ENCODE measurements at regions not wholly inside any gene's neighbourhood (a gene's known extent, or its start where the extent isn't known, plus 50 kb on each side); places are given as distances from the start of the nearest gene placed in this dataset.

DNA sequence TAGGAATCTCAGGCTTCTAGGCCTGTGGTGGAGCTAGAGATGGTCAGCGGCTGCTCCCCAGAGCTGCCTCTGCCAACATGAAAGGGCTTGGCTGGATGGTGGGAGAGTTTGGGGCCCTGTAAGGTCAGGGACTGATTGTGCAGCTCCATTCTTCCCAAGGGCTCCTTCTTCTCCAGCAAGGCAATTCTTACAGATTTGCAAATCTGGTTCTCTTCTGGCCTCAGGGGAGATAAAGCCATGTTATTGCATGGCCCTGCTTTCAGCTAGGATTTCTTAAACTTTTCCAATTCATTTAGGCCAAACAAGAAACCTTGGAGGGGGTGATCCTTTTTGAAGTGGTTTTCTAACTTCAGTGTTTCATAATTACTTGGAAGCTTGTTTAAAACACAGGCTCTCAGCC is 213.4 kb downstream of the PRDM2 start:
- Histone ChIP-seq H3K4me3 (replicated peaks; ENCODE audit: insufficient read depth, low read length) (no peak overlapping the region), H3K27ac (replicated peaks) (no peak overlapping the region), H3K27me3 (ENCODE audit: insufficient read depth, poor library complexity, severe bottlenecking) (no peaks in the 10 kb centered on the region)
- no peak for DNase-seq (ENCODE audit: low read depth in 1 of 2, low spot score in 1 of 2)
- TF ChIP-seq SPI1 (IDR thresholded peaks at IDR 0.05; ENCODE audit: borderline replicate concordance, low read depth) (no peak), POLR2AphosphoS5 (IDR thresholded peaks at IDR 0.05; ENCODE audit: low read depth) (no peak), CTCF (IDR thresholded peaks at IDR 0.05; ENCODE audit: insufficient read depth, low read length) (no peak), GABPA (IDR thresholded peaks at IDR 0.05; ENCODE audit: low read depth) (no peak)
- TF ChIP-seq, protein P1, sequence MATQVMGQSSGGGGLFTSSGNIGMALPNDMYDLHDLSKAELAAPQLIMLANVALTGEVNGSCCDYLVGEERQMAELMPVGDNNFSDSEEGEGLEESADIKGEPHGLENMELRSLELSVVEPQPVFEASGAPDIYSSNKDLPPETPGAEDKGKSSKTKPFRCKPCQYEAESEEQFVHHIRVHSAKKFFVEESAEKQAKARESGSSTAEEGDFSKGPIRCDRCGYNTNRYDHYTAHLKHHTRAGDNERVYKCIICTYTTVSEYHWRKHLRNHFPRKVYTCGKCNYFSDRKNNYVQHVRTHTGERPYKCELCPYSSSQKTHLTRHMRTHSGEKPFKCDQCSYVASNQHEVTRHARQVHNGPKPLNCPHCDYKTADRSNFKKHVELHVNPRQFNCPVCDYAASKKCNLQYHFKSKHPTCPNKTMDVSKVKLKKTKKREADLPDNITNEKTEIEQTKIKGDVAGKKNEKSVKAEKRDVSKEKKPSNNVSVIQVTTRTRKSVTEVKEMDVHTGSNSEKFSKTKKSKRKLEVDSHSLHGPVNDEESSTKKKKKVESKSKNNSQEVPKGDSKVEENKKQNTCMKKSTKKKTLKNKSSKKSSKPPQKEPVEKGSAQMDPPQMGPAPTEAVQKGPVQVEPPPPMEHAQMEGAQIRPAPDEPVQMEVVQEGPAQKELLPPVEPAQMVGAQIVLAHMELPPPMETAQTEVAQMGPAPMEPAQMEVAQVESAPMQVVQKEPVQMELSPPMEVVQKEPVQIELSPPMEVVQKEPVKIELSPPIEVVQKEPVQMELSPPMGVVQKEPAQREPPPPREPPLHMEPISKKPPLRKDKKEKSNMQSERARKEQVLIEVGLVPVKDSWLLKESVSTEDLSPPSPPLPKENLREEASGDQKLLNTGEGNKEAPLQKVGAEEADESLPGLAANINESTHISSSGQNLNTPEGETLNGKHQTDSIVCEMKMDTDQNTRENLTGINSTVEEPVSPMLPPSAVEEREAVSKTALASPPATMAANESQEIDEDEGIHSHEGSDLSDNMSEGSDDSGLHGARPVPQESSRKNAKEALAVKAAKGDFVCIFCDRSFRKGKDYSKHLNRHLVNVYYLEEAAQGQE (IDR thresholded peaks at IDR 0.05; ENCODE audit: insufficient replicate concordance, low read depth): no peak

GRCh38 chr1:13916530-13916929 is 216.5 kb downstream of the PRDM2 start:
- Histone ChIP-seq H3K4me3 (replicated peaks; ENCODE audit: insufficient read depth, low read length) (no peak overlapping the region), H3K27ac (replicated peaks) (no peak overlapping the region), H3K27me3 (ENCODE audit: insufficient read depth, poor library complexity, severe bottlenecking) (no peaks in the 10 kb centered on the region)
- no peak for DNase-seq (ENCODE audit: low read depth in 1 of 2, low spot score in 1 of 2)
- TF ChIP-seq CTCF (IDR thresholded peaks at IDR 0.05; ENCODE audit: insufficient read depth, low read length): no peak
- TF ChIP-seq POLR2AphosphoS5 (IDR thresholded peaks at IDR 0.05; ENCODE audit: low read depth): no peak
- no peak for TF ChIP-seq SPI1 (IDR thresholded peaks at IDR 0.05; ENCODE audit: borderline replicate concordance, low read depth)
- no peak for TF ChIP-seq GABPA (IDR thresholded peaks at IDR 0.05; ENCODE audit: low read depth)
- TF ChIP-seq, protein P1 (IDR thresholded peaks at IDR 0.05; ENCODE audit: insufficient replicate concordance, low read depth): no peak

- TF ChIP-seq GABPA (IDR thresholded peaks at IDR 0.05; ENCODE audit: low read depth) (no peak), SPI1 (IDR thresholded peaks at IDR 0.05; ENCODE audit: borderline replicate concordance, low read depth) (no peak), CTCF (IDR thresholded peaks at IDR 0.05; ENCODE audit: insufficient read depth, low read length) (no peak), POLR2AphosphoS5 (IDR thresholded peaks at IDR 0.05; ENCODE audit: low read depth) (no peak)
- TF ChIP-seq, protein P1 (IDR thresholded peaks at IDR 0.05; ENCODE audit: insufficient replicate concordance, low read depth): no peak
- no peak overlapping the region for H3K4me3 ChIP-seq (replicated peaks; ENCODE audit: insufficient read depth, low read length)
- DNase-seq (ENCODE audit: low read depth in 1 of 2, low spot score in 1 of 2): no peak
- H3K27ac ChIP-seq (replicated peaks): no peak overlapping the region
- no peaks in the 10 kb centered on the region for H3K27me3 ChIP-seq (ENCODE audit: insufficient read depth, poor library complexity, severe bottlenecking)
Measured at GRCh38 chr1:13917607-13918006, 217.6 kb downstream of the PRDM2 start.
